ENCODE measurements at regions not wholly inside any gene's neighbourhood (a gene's known extent, or its start where the extent isn't known, plus 50 kb on each side); places are given as distances from the start of the nearest gene placed in this dataset.

DNA sequence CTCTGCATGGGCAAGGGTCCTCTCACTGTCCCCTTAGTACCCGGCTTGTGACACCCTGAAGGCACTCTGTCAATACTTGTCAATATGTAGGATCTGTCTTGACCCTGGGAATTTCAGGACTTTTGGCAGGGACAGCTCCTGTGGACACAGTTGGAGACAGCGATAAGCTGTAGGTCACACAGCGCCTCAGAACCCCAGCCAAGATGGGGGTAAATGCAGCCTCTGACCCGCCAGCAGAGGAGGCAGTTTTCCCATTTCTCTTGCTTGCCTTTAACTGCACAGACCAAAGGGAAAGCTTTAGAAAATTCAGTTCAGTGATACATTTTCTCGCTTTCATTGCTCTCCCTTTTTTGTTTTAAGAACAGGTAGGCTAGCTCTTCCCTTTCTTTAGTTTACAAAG is 54.8 kb upstream of the KLHL29 start:
- H3K27me3 ChIP-seq (ENCODE audit: insufficient read depth, low read length): peaks cover 81% of the 10 kb centered on the region
- DNase-seq (ENCODE audit: low read depth, low spot score): no peak
- H3K36me3 ChIP-seq (ENCODE audit: control insufficient read depth in 1 of 2, insufficient read depth in 2 of 2, low read length in 2 of 2): no peaks in the 10 kb centered on the region
- CTCF ChIA-PET: no interaction called here
- H3K4me3 ChIP-seq (replicated peaks in 1 of 2; ENCODE audit: low read depth in 1 of 2, low read length in 2 of 2): no peak overlapping the region
- POLR2A ChIA-PET: no interaction called here
- H3K9ac ChIP-seq (ENCODE audit: low read length): no peak overlapping the region
- H3K79me2 ChIP-seq (ENCODE audit: insufficient read depth, low read length): no peaks in the 10 kb centered on the region
- RAD21 ChIA-PET (ENCODE audit: low non-redundant PET in 1 of 2, low total read pairs in 2 of 2, uncharacterized antibody in 2 of 2, unreplicated experiment in 2 of 2): no interaction called here
- intact Hi-C loops (cut with micrococcal nuclease): no loop called here
- peak; percentile 68 for ATAC-seq
- no peaks in the 10 kb centered on the region for H4K20me1 ChIP-seq (ENCODE audit: insufficient read depth)
- H3K9me3 ChIP-seq (ENCODE audit: control insufficient read depth in 1 of 2, insufficient read depth in 1 of 2, low read depth in 1 of 2, low read length in 2 of 2): no peaks in the 10 kb centered on the region
- H3K9me2 ChIP-seq (ENCODE audit: insufficient read depth): no peaks in the 10 kb centered on the region
- no peak overlapping the region for H3K27ac ChIP-seq (ENCODE audit: low read depth, low read length)
- no peaks in the 10 kb centered on the region for H3K4me1 ChIP-seq (ENCODE audit: control insufficient read depth in 1 of 2, insufficient read depth in 2 of 2, low read length in 2 of 2)
- no TSS peak for BruUV-seq (replicated peaks)
- no peak overlapping the region for H3K4me2 ChIP-seq (ENCODE audit: low read length)
- H2AFZ ChIP-seq (ENCODE audit: low read depth, low read length, poor library complexity, severe bottlenecking): no peak overlapping the region
- TF ChIP-seq RAD21 (IDR thresholded peaks at IDR 0.05; ENCODE audit: low read depth): peak; percentile 58
- TF ChIP-seq CTCF (IDR thresholded peaks at IDR 0.05 in 2 of 3, conservative IDR thresholded peaks at IDR 0.05 in 1 of 3; ENCODE audit: borderline replicate concordance in 1 of 3, insufficient read depth in 1 of 3, low read depth in 2 of 3, low read length in 2 of 3): peak; percentile 37 to 41 (median 40); a peak in 4 of 6 replicates
- TF ChIP-seq EZH2 (IDR thresholded peaks at IDR 0.05): no peak
- TF ChIP-seq, protein P1, sequence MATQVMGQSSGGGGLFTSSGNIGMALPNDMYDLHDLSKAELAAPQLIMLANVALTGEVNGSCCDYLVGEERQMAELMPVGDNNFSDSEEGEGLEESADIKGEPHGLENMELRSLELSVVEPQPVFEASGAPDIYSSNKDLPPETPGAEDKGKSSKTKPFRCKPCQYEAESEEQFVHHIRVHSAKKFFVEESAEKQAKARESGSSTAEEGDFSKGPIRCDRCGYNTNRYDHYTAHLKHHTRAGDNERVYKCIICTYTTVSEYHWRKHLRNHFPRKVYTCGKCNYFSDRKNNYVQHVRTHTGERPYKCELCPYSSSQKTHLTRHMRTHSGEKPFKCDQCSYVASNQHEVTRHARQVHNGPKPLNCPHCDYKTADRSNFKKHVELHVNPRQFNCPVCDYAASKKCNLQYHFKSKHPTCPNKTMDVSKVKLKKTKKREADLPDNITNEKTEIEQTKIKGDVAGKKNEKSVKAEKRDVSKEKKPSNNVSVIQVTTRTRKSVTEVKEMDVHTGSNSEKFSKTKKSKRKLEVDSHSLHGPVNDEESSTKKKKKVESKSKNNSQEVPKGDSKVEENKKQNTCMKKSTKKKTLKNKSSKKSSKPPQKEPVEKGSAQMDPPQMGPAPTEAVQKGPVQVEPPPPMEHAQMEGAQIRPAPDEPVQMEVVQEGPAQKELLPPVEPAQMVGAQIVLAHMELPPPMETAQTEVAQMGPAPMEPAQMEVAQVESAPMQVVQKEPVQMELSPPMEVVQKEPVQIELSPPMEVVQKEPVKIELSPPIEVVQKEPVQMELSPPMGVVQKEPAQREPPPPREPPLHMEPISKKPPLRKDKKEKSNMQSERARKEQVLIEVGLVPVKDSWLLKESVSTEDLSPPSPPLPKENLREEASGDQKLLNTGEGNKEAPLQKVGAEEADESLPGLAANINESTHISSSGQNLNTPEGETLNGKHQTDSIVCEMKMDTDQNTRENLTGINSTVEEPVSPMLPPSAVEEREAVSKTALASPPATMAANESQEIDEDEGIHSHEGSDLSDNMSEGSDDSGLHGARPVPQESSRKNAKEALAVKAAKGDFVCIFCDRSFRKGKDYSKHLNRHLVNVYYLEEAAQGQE (IDR thresholded peaks at IDR 0.05; ENCODE audit: low read depth): peak; percentile 80
- no peak for TF ChIP-seq JUND (IDR thresholded peaks at IDR 0.05)
- TF ChIP-seq POLR2AphosphoS5 (IDR thresholded peaks at IDR 0.05; ENCODE audit: low read depth, low read length): no peak
